HG02884 (cell line): ENCODE measurements at regions not wholly inside any gene's neighbourhood (a gene's known extent, or its start where the extent isn't known, plus 50 kb on each side); places are given as distances from the start of the nearest gene placed in this dataset.

ENCODE experiments used
- ATAC-seq: cut with Tn5 transposase; IDR thresholded peaks from one replicate; pipeline ENCODE4 v1.9.1; 2021; ENCODE audit warnings: mild to moderate bottlenecking, moderate library complexity; ENCODE audit not compliant: unreplicated experiment

GRCh38 chr12:76704693-76705092 is 59.2 kb upstream of the ZDHHC17 start:
- ATAC-seq = no peak

GRCh38 chr12:76706101-76706500 is 57.8 kb upstream of the ZDHHC17 start:
- no peak for ATAC-seq

DNA sequence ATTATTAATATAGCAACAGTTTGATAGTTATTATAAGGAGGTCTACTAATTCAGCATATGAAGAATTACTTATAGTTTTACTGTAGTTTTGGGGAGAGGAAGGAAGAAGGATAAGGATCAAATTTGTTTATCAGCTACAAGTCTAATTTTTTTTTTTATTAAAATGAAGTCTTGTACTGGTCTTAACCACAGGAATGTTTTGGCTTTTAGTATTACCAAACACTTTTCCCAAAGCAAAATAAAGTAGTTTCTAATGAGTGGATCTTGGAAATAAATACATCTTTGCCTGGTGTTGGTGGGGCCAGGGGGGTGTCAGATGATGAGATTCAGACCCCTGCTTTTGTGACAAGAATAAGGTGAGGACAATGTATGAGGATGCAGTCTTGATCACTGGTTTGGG is 57.2 kb upstream of the ZDHHC17 start:
- no peak for ATAC-seq

GRCh38 chr12:76707772-76708171 is 56.1 kb upstream of the ZDHHC17 start:
- no peak for ATAC-seq

GRCh38 chr12:76708296-76708695 is 55.6 kb upstream of the ZDHHC17 start:
- ATAC-seq = no peak

DNA sequence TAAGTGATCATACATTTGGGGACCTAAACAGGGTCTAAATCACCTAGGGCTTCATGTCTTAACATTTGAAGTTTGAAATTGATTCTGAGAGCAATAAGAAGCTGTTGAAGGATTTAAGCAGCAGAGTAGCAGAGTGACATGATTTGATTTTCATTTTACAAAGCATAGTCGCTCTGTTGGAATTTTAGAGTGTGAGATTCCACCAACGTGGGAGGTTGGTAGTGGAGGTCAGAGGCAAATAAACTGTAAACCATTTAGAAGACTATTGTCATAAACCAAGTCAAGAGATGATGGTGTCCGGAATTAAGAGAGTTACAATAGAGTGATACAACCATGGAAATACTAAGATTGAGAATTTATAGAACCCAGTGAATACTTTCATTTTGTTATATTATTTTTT is 52.7 kb upstream of the ZDHHC17 start:
- no peak for ATAC-seq

GRCh38 chr12:76713130-76713529 is 50.8 kb upstream of the ZDHHC17 start:
- no peak for ATAC-seq

GRCh38 chr12:76713986-76714385 is 49.9 kb upstream of the ZDHHC17 start:
- ATAC-seq = no peak
